Upper lobe of left lung (tissue), 6 donors: ENCODE measurements at regions not wholly inside any gene's neighbourhood (a gene's known extent, or its start where the extent isn't known, plus 50 kb on each side); places are given as distances from the start of the nearest gene placed in this dataset.

ENCODE experiments used
- ATAC-seq, 2 donors: fragments of 200-7000 bp; cut with Tn5 transposase; one replicate each; pipeline ENCODE4 v1.9.1; 2022; ENCODE audit warnings: mild to moderate bottlenecking in 2 of 2, moderate library complexity in 2 of 2; ENCODE audit not compliant: low FRiP score in 2 of 2
- DNase-seq, 2 donors: peaks; one replicate each; pipeline ENCODE4 v3.0.0-alpha.2; 2019 to 2020
- H3K27ac ChIP-seq, 4 donors: fragments of 200-600 bp; sonication (generic); one replicate each; pipeline ENCODE4 v1.5.1; 2016 to 2019
- H3K27me3 ChIP-seq, 4 donors: fragments of 200-600 bp; sonication (generic); one replicate each; pipeline ENCODE4 v1.5.1; 2017 to 2019
- H3K36me3 ChIP-seq, 4 donors: fragments of 200-600 bp; sonication (generic); one replicate each; pipeline ENCODE4 v1.5.1; 2016 to 2019
- H3K4me1 ChIP-seq, 4 donors: fragments of 200-600 bp; sonication (generic); one replicate each; pipeline ENCODE4 v1.5.1; 2018 to 2019
- H3K4me3 ChIP-seq, 4 donors: fragments of 200-600 bp; sonication (generic); one replicate each; pipeline ENCODE4 v1.5.1; 2017 to 2019; ENCODE audit warnings: mild to moderate bottlenecking in 2 of 4, moderate library complexity in 1 of 4
- H3K9me3 ChIP-seq, 4 donors: fragments of 200-600 bp; sonication (generic); one replicate each; pipeline ENCODE4 v1.5.1; 2018 to 2019
- EP300 ChIP-seq, 4 donors: sonication (generic); formaldehyde crosslinking; IDR thresholded peaks; one replicate each; pipeline ENCODE4 v1.5.1; 2017; ENCODE audit warnings: antibody characterized with exemption in 4 of 4, control low read depth in 2 of 4
- POLR2A ChIP-seq, 4 donors: fragments of 450-650 bp; IDR thresholded peaks; one replicate each; pipeline ENCODE4 v1.5.1; 2016 to 2017; ENCODE audit warnings: antibody characterized with exemption in 4 of 4, mild to moderate bottlenecking in 2 of 4
- POLR2AphosphoS5 ChIP-seq, 2 donors: sonication (generic); formaldehyde crosslinking; IDR thresholded peaks; one replicate each; pipeline ENCODE4 v1.5.1; 2017; ENCODE audit warnings: antibody characterized with exemption in 2 of 2
- WGBS, 2 donors: methylation state at CpG; one replicate each; pipeline ENCODE4 v1.1.5; 2017 to 2018; 5-methylcytosine and 5-hydroxymethylcytosine counted together
- TF ChIP-seq, protein P1 (sequence below), 6 experiments: fragments of 450-650 bp in 4 of 6; fragments of 200-600 bp in 2 of 6; sonication (generic) in 2 of 6; IDR thresholded peaks; one replicate each; pipeline ENCODE4 v1.5.1; 2016 to 2019; ENCODE audit warnings: antibody characterized with exemption in 6 of 6
- donor health status: DM: no; HTN: no; CAD: no; lungs with moderate emphysema.
- donor health status: DM: no; HTN: yes; CAD: no; lungs with severe emphysema.

DNA sequence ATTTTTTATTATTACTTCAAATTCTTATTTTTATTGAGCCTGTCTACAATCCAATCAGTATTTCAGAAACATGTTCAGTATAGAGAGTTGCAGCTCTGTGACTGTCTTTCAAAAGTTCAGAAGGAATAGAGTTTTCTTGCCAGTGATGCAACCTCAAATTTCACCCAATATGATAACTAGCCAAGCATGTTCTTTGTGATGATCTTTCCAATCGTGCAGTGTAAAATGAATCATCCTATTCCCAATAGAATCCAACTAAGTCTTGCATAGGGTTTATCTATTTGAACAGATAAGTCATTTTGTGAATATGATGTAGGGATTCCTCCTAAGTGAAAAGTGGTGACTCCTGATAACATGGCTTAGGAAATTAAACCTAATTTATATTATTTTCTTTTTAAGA lies 937.8 kb downstream of the KCNJ2 start:
- ATAC-seq, result no peak
- Histone ChIP-seq H3K36me3 (no peaks in the 10 kb centered on the region), H3K4me3 (no peak overlapping the region), H3K27me3 (no peaks in the 10 kb centered on the region), H3K4me1 (no peaks in the 10 kb centered on the region), H3K27ac (no peak overlapping the region), H3K9me3 (no peaks in the 10 kb centered on the region)
- DNase-seq, result no peak
- TF ChIP-seq EP300 (IDR thresholded peaks at IDR 0.05) (no peak), POLR2AphosphoS5 (IDR thresholded peaks at IDR 0.05) (no peak), POLR2A (IDR thresholded peaks at IDR 0.05) (no peak)
- TF ChIP-seq, protein P1, sequence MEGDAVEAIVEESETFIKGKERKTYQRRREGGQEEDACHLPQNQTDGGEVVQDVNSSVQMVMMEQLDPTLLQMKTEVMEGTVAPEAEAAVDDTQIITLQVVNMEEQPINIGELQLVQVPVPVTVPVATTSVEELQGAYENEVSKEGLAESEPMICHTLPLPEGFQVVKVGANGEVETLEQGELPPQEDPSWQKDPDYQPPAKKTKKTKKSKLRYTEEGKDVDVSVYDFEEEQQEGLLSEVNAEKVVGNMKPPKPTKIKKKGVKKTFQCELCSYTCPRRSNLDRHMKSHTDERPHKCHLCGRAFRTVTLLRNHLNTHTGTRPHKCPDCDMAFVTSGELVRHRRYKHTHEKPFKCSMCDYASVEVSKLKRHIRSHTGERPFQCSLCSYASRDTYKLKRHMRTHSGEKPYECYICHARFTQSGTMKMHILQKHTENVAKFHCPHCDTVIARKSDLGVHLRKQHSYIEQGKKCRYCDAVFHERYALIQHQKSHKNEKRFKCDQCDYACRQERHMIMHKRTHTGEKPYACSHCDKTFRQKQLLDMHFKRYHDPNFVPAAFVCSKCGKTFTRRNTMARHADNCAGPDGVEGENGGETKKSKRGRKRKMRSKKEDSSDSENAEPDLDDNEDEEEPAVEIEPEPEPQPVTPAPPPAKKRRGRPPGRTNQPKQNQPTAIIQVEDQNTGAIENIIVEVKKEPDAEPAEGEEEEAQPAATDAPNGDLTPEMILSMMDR (IDR thresholded peaks at IDR 0.05), result no peak
- 65 to 81% methylated on average over 1 of the region's 1 CpG for WGBS, 2 donors

DNA sequence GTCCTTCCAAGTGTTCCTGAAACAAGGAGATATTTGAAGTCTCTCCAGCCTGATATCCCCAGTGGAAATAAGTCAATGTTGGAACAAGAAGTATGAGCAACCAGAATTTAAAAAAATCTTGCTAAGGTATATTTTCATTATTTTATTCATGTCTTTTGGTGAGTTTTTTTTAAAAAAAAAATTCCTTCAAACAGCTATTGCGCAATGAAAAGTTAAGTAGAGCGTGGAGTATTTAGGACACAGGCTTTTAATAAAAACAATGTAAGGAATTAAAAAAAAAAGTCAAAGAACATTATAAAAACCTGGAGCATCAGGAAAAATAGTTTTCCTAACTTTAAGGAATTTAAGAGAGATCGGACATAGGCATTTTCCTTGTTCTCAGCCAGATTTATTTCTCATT lies 940.4 kb downstream of the KCNJ2 start:
- Histone ChIP-seq H3K36me3 (no peaks in the 10 kb centered on the region), H3K4me1 (no peaks in the 10 kb centered on the region), H3K9me3 (no peaks in the 10 kb centered on the region), H3K4me3 (no peak overlapping the region), H3K27me3 (no peaks in the 10 kb centered on the region), H3K27ac (no peak overlapping the region)
- ATAC-seq (no peak), DNase-seq (no peak)
- 70 to 73% methylated on average over 3 of the region's 3 CpGs for WGBS, 2 donors
- TF ChIP-seq POLR2AphosphoS5 (IDR thresholded peaks at IDR 0.05) (no peak), EP300 (IDR thresholded peaks at IDR 0.05) (no peak), POLR2A (IDR thresholded peaks at IDR 0.05) (no peak)
- TF ChIP-seq, protein P1 (IDR thresholded peaks at IDR 0.05), result no peak

DNA sequence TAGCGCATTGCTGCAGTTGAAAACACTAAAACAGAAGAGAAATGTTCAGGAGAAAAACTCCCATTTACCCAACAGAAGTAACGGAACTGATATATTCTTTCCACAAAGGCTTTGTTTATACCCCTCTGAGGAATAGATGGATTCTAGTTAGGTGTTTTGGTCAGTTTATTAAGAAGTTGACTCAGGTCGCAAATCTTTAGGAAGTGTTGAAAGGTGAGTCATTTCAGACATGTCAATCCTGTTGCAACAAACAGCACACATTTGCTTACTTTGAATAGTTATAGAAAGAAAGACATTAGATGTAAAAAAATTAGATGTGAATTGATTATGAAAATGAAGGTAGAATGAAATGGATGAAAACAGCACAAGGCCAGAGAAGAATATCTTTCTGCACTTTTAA lies 941.0 kb downstream of the KCNJ2 start:
- 83 to 89% methylated on average over 3 of the region's 3 CpGs for WGBS, 2 donors
- DNase-seq (no peak), ATAC-seq (no peak)
- H3K4me1 ChIP-seq, result no peaks in the 10 kb centered on the region
- no peak overlapping the region for H3K27ac ChIP-seq
- TF ChIP-seq POLR2A (IDR thresholded peaks at IDR 0.05) (no peak), POLR2AphosphoS5 (IDR thresholded peaks at IDR 0.05) (no peak)
- TF ChIP-seq, protein P1 (IDR thresholded peaks at IDR 0.05), result no peak
- H3K9me3 ChIP-seq, result no peaks in the 10 kb centered on the region
- H3K4me3 ChIP-seq, result no peak overlapping the region
- H3K36me3 ChIP-seq, result no peaks in the 10 kb centered on the region
- no peaks in the 10 kb centered on the region for H3K27me3 ChIP-seq

GRCh38 chr17:71111460-71111859 lies 942.1 kb downstream of the KCNJ2 start:
- H3K9me3 ChIP-seq, result no peaks in the 10 kb centered on the region
- TF ChIP-seq EP300 (IDR thresholded peaks at IDR 0.05) (no peak), POLR2A (IDR thresholded peaks at IDR 0.05) (no peak), POLR2AphosphoS5 (IDR thresholded peaks at IDR 0.05) (no peak)
- TF ChIP-seq, protein P1 (IDR thresholded peaks at IDR 0.05), result no peak
- no peak for DNase-seq
- no peak for ATAC-seq
- H3K36me3 ChIP-seq, result no peaks in the 10 kb centered on the region
- H3K4me1 ChIP-seq, result no peaks in the 10 kb centered on the region
- no peaks in the 10 kb centered on the region for H3K27me3 ChIP-seq
- no peak overlapping the region for H3K4me3 ChIP-seq
- 67 to 85% methylated on average over 2 of the region's 2 CpGs for WGBS, 2 donors
- H3K27ac ChIP-seq, result no peak overlapping the region

GRCh38 chr17:71111934-71112333 lies 942.6 kb downstream of the KCNJ2 start:
- Histone ChIP-seq H3K27me3 (no peaks in the 10 kb centered on the region), H3K9me3 (no peaks in the 10 kb centered on the region), H3K27ac (no peak overlapping the region), H3K4me3 (no peak overlapping the region), H3K36me3 (no peaks in the 10 kb centered on the region), H3K4me1 (no peaks in the 10 kb centered on the region)
- 61 to 74% methylated on average over 2 of the region's 2 CpGs for WGBS, 2 donors
- ATAC-seq, result no peak
- TF ChIP-seq POLR2A (IDR thresholded peaks at IDR 0.05), result no peak
- no peak for TF ChIP-seq POLR2AphosphoS5 (IDR thresholded peaks at IDR 0.05)
- DNase-seq, result no peak
